ENCODE measurements at regions not wholly inside any gene's neighbourhood (a gene's known extent, or its start where the extent isn't known, plus 50 kb on each side); places are given as distances from the start of the nearest gene placed in this dataset.

DNA sequence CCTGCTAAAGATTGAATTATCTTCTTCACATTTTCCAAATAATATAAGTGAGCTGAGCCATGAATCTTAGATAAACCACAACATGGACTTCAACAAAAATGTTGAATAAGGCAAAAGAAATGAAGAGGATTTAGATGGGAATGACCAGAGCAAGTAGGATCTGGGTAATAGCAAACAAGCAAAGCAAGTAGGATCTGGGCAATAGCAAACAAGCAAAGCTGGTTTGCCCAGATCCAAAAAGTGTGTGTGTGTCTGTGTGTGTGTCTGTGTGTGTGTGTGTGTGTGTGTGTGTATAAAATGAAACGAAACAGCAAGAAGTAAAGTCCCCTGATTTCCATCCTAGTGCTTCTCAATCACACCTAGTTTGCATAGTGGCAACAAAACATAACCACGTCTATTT lies 549.1 kb downstream of the RERGL start:
- no peak for DNase-seq

DNA sequence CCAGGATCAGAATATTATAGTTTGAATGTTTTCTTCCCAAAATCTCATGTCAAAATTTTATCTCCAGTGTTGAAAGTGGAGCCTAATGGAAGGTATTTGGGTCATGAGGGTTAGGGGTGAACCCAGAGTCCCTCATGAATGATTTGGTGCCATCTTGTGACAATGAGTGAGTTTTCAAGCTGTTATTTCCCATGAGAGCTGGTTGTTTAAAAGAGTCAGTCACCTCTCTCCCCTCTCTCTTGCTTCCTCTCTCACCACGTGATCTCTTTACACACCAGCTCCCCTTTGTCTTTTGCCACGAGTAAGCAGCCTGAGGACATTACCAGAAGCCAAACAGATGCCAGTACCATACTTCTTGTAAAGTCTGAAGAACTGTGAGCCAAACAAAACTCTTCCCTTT lies 561.6 kb downstream of the RERGL start:
- Histone ChIP-seq H3K4me1 (no peaks in the 10 kb centered on the region), H3K36me3 (no peaks in the 10 kb centered on the region), H3K27ac (no peak overlapping the region), H3K27me3 (no peaks in the 10 kb centered on the region), H3K9me3 (no peaks in the 10 kb centered on the region), H3K4me3 (no peak overlapping the region)
- ATAC-seq = no peak
- DNase-seq = no peak
- no peak for TF ChIP-seq POLR2A (IDR thresholded peaks at IDR 0.05)
- TF ChIP-seq, protein P1, sequence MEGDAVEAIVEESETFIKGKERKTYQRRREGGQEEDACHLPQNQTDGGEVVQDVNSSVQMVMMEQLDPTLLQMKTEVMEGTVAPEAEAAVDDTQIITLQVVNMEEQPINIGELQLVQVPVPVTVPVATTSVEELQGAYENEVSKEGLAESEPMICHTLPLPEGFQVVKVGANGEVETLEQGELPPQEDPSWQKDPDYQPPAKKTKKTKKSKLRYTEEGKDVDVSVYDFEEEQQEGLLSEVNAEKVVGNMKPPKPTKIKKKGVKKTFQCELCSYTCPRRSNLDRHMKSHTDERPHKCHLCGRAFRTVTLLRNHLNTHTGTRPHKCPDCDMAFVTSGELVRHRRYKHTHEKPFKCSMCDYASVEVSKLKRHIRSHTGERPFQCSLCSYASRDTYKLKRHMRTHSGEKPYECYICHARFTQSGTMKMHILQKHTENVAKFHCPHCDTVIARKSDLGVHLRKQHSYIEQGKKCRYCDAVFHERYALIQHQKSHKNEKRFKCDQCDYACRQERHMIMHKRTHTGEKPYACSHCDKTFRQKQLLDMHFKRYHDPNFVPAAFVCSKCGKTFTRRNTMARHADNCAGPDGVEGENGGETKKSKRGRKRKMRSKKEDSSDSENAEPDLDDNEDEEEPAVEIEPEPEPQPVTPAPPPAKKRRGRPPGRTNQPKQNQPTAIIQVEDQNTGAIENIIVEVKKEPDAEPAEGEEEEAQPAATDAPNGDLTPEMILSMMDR (IDR thresholded peaks at IDR 0.05) = no peak
- intact Hi-C loops (cut with DNase I) = no loop called here
- 12% methylated on average over 2 of the region's 2 CpGs for WGBS (ENCODE audit: insufficient coverage, low coverage, low lambda C conversion rate, missing lambda C conversion rate)

More for the DNA sequence above, 549.1 kb downstream of the RERGL start:
- Histone ChIP-seq H3K4me3 (no peak overlapping the region), H3K27me3 (no peaks in the 10 kb centered on the region), H3K4me1 (no peaks in the 10 kb centered on the region), H3K9me3 (no peaks in the 10 kb centered on the region), H3K36me3 (no peaks in the 10 kb centered on the region), H3K27ac (no peak overlapping the region)
- TF ChIP-seq POLR2A (IDR thresholded peaks at IDR 0.05) = no peak
- TF ChIP-seq, protein P1 (IDR thresholded peaks at IDR 0.05) = no peak
- 17% methylated on average over 2 of the region's 2 CpGs for WGBS (ENCODE audit: insufficient coverage, low coverage, low lambda C conversion rate, missing lambda C conversion rate)
- no peak for ATAC-seq
- intact Hi-C loops (cut with DNase I) = no loop called here

DNA sequence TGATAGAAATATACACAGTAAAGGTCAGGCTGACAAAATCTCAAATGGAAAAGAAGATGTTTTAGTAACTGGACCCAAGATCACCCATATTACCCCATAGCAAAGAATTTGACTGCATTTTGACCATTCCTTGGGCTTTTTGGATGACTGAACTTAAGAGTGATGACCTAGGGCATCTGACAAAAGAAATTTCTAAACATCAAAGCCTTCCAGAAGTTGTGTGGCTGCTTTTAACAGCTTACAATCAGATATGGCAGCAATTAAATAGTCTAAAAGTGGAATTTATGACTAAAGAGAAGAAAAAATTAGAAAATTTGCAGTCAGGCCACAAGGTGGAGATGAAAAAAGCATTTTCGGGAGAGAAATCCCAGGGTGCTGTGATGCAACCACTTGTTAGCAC lies 563.0 kb downstream of the RERGL start:
- H3K4me1 ChIP-seq = no peaks in the 10 kb centered on the region
- WGBS (ENCODE audit: insufficient coverage, low coverage, low lambda C conversion rate, missing lambda C conversion rate) = 29% methylated on average over 1 of the region's 1 CpG
- DNase-seq (no peak), ATAC-seq (no peak)
- no peak overlapping the region for H3K4me3 ChIP-seq
- H3K9me3 ChIP-seq = no peaks in the 10 kb centered on the region
- H3K27ac ChIP-seq = no peak overlapping the region
- no peak for TF ChIP-seq POLR2A (IDR thresholded peaks at IDR 0.05)
- TF ChIP-seq, protein P1 (IDR thresholded peaks at IDR 0.05) = no peak
- intact Hi-C loops (cut with DNase I) = no loop called here
- no peaks in the 10 kb centered on the region for H3K36me3 ChIP-seq
- H3K27me3 ChIP-seq = no peaks in the 10 kb centered on the region

DNA sequence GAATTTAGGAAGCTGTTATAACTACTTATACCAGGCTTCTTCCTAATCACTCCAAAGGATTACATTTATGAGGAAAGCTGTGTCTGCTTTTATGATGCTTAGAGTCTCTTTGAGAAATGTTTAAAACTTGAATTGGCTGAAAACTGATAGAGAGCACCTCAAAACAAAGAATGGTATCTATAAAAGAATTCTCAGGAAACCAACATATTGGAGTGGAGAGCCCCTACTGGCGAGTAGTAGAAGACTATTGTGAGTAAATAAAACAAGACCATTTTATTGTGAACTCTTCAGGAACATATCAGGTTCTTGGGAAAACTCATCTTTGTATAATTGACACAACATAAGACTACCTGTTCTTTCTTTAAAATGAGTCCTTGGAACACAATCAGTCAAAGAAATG lies 578.6 kb downstream of the RERGL start:
- Histone ChIP-seq H3K9me3 (no peaks in the 10 kb centered on the region), H3K4me3 (no peak overlapping the region), H3K27ac (no peak overlapping the region), H3K4me1 (no peaks in the 10 kb centered on the region), H3K27me3 (no peaks in the 10 kb centered on the region), H3K36me3 (no peaks in the 10 kb centered on the region)
- no peak for DNase-seq
- ATAC-seq = no peak
- 27% methylated on average over 1 of the region's 1 CpG for WGBS (ENCODE audit: insufficient coverage, low coverage, low lambda C conversion rate, missing lambda C conversion rate)
- intact Hi-C loops (cut with DNase I) = no loop called here
- TF ChIP-seq POLR2A (IDR thresholded peaks at IDR 0.05) = no peak
- TF ChIP-seq, protein P1 (IDR thresholded peaks at IDR 0.05) = no peak

DNA sequence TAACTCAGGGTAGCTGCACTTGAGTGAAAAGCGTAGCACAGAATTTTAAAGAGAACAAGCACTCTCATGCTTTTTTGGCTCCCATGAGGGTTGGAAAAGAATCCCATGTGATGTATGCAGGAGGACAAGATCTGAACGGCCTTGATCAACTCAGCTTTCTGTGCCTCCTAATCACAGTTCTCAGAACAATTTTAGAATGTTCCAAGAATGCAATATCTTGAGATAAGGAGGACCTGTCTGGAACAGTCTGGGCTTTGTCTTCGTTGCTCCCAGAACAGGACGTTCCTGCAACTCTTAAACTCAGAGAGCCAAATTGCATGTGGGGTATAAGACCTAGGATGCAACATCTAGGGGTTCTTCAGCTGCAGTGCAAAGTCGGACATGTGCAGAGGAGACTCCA lies 582.7 kb downstream of the RERGL start:
- no peak for ATAC-seq
- Histone ChIP-seq H3K27me3 (no peaks in the 10 kb centered on the region), H3K9me3 (no peaks in the 10 kb centered on the region), H3K27ac (no peak overlapping the region), H3K4me1 (no peaks in the 10 kb centered on the region), H3K4me3 (no peak overlapping the region), H3K36me3 (no peaks in the 10 kb centered on the region)
- WGBS (ENCODE audit: insufficient coverage, low coverage, low lambda C conversion rate, missing lambda C conversion rate) = 44% methylated on average over 5 of the region's 5 CpGs
- no peak for DNase-seq
- intact Hi-C loops (cut with DNase I) = no loop called here
- TF ChIP-seq, protein P1 (IDR thresholded peaks at IDR 0.05) = no peak
- TF ChIP-seq POLR2A (IDR thresholded peaks at IDR 0.05) = no peak

Data from right lobe of liver (tissue), 6 donors.